Astrocyte (in vitro differentiated cells and primary cell): ENCODE measurements at regions not wholly inside any gene's neighbourhood (a gene's known extent, or its start where the extent isn't known, plus 50 kb on each side); places are given as distances from the start of the nearest gene placed in this dataset.

Experiments
- DNase-seq: peaks from one replicate; pipeline ENCODE4 v3.0.0-alpha.2; 2010; ENCODE audit warnings: low read depth
- FAIRE-seq: peaks from 2 replicates; lab custom pipeline; 2011; peaks lifted over from hg19 to GRCh38; lab: Jason Lieb, UNC
- H2AFZ ChIP-seq: 2 replicates; pipeline ENCODE4 v1.6.0; 2012; ENCODE audit warnings: low read depth, low read length, inconsistent platforms
- H3K27ac ChIP-seq: 2 replicates; pipeline ENCODE4 v1.5.1; 2011; ENCODE audit warnings: low read depth, low read length, inconsistent platforms
- H3K27me3 ChIP-seq: 2 replicates; pipeline ENCODE4 v1.6.0; 2011; ENCODE audit warnings: low read length, inconsistent platforms; ENCODE audit not compliant: insufficient read depth
- H3K36me3 ChIP-seq: 2 replicates; pipeline ENCODE4 v1.5.1; 2011; ENCODE audit warnings: low read length, inconsistent platforms; ENCODE audit not compliant: insufficient read depth
- H3K4me1 ChIP-seq: 2 replicates; pipeline ENCODE4 v1.5.1; 2011; ENCODE audit warnings: low read length, inconsistent platforms; ENCODE audit not compliant: insufficient read depth
- H3K4me2 ChIP-seq: 2 replicates; pipeline ENCODE4 v1.6.0; 2012; ENCODE audit warnings: low read length, inconsistent platforms
- H3K4me3 ChIP-seq: 2 replicates; pipeline ENCODE4 v1.5.1; 2011; ENCODE audit warnings: low read depth, mild to moderate bottlenecking, low read length, inconsistent platforms; ENCODE audit not compliant: insufficient read depth
- H3K79me2 ChIP-seq: 2 replicates; pipeline ENCODE4 v1.6.0; 2012; ENCODE audit warnings: mild to moderate bottlenecking, low read length, inconsistent platforms; ENCODE audit not compliant: insufficient read depth
- H3K9ac ChIP-seq: 2 replicates; pipeline ENCODE4 v1.6.0; 2012; ENCODE audit warnings: mild to moderate bottlenecking, low read length, inconsistent platforms
- H3K9me3 ChIP-seq: 2 replicates; pipeline ENCODE4 v1.5.1; 2012; ENCODE audit warnings: low read depth, mild to moderate bottlenecking, low read length, inconsistent platforms; ENCODE audit not compliant: insufficient read depth
- H4K20me1 ChIP-seq: 2 replicates; pipeline ENCODE4 v1.6.0; 2012; ENCODE audit warnings: low read length, inconsistent platforms; ENCODE audit not compliant: insufficient read depth
- H3K27ac Mint-ChIP-seq: one replicate; pipeline ENCODE4 v1.8.0; 2021; ENCODE audit warnings: mild to moderate bottlenecking, mixed read lengths; ENCODE audit not compliant: unreplicated experiment
- H3K27me3 Mint-ChIP-seq: one replicate; pipeline ENCODE4 v1.8.0; 2021; ENCODE audit warnings: low read depth, mixed read lengths; ENCODE audit not compliant: unreplicated experiment
- H3K36me3 Mint-ChIP-seq: one replicate; pipeline ENCODE4 v1.8.0; 2021; ENCODE audit warnings: low read depth, mixed read lengths; ENCODE audit not compliant: unreplicated experiment
- H3K4me1 Mint-ChIP-seq: one replicate; pipeline ENCODE4 v1.8.0; 2021; ENCODE audit warnings: low read depth, mixed read lengths; ENCODE audit not compliant: unreplicated experiment
- H3K4me3 Mint-ChIP-seq: one replicate; pipeline ENCODE4 v1.8.0; 2021; ENCODE audit warnings: mild to moderate bottlenecking, moderate library complexity, mixed read lengths; ENCODE audit not compliant: unreplicated experiment
- H3K9me3 Mint-ChIP-seq: one replicate; pipeline ENCODE4 v1.8.0; 2021; ENCODE audit warnings: mild to moderate bottlenecking, mixed read lengths; ENCODE audit not compliant: unreplicated experiment
- EZH2 ChIP-seq: IDR thresholded peaks from 2 replicates; pipeline ENCODE4 v1.6.1; 2012; ENCODE audit warnings: mild to moderate bottlenecking, low read length, inconsistent platforms; ENCODE audit not compliant: insufficient read depth
- TF ChIP-seq, protein P1 (sequence below): IDR thresholded peaks from 2 replicates; pipeline ENCODE4 v1.5.1; 2011; ENCODE audit warnings: low read depth, mild to moderate bottlenecking, inconsistent platforms, low read length, moderate library complexity; ENCODE audit not compliant: insufficient read depth

DNA sequence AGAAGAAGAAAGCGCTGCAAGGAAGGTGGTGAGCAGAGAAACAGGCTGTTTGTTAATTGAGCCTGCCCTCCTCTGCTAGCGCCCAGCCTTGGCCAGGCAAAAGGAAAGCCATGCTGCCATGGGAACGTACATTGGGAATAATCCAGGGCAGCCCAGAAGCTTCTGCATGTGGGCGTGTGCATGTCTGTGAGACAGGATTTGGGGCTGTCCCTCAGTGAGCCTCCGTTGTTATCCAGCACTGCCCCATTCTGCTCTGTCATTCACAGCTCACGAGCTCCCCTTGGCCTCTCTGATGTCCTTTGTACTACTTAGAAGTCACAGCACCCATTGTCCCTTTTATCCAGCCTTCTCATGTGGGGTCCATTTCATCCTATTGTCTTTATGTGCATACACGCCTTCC, 239.1 kb upstream of the ROPN1 start:
- peaks cover 6% of the 10 kb centered on the region for H3K4me1 ChIP-seq
- Mint-ChIP-seq H3K4me1 (peaks cover 3% of the 10 kb centered on the region), H3K27ac (no peak overlapping the region), H3K27me3 (peaks cover 17% of the 10 kb centered on the region), H3K4me3 (no peak overlapping the region), H3K9me3 (peaks cover 10% of the 10 kb centered on the region), H3K36me3 (peaks cover 13% of the 10 kb centered on the region)
- H3K4me3 ChIP-seq = no peak overlapping the region
- no peaks in the 10 kb centered on the region for H3K27me3 ChIP-seq
- no peaks in the 10 kb centered on the region for H3K79me2 ChIP-seq
- peaks cover 3% of the 10 kb centered on the region for H3K9me3 ChIP-seq
- DNase-seq (no peak), FAIRE-seq (no peak)
- H3K27ac ChIP-seq = no peak overlapping the region
- TF ChIP-seq, protein P1, sequence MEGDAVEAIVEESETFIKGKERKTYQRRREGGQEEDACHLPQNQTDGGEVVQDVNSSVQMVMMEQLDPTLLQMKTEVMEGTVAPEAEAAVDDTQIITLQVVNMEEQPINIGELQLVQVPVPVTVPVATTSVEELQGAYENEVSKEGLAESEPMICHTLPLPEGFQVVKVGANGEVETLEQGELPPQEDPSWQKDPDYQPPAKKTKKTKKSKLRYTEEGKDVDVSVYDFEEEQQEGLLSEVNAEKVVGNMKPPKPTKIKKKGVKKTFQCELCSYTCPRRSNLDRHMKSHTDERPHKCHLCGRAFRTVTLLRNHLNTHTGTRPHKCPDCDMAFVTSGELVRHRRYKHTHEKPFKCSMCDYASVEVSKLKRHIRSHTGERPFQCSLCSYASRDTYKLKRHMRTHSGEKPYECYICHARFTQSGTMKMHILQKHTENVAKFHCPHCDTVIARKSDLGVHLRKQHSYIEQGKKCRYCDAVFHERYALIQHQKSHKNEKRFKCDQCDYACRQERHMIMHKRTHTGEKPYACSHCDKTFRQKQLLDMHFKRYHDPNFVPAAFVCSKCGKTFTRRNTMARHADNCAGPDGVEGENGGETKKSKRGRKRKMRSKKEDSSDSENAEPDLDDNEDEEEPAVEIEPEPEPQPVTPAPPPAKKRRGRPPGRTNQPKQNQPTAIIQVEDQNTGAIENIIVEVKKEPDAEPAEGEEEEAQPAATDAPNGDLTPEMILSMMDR = no peak
- no peak for TF ChIP-seq EZH2
- no peaks in the 10 kb centered on the region for H3K36me3 ChIP-seq
- H3K4me2 ChIP-seq = no peak overlapping the region
- H4K20me1 ChIP-seq = peaks cover 3% of the 10 kb centered on the region
- no peak overlapping the region for H2AFZ ChIP-seq
- H3K9ac ChIP-seq = no peak overlapping the region

DNA sequence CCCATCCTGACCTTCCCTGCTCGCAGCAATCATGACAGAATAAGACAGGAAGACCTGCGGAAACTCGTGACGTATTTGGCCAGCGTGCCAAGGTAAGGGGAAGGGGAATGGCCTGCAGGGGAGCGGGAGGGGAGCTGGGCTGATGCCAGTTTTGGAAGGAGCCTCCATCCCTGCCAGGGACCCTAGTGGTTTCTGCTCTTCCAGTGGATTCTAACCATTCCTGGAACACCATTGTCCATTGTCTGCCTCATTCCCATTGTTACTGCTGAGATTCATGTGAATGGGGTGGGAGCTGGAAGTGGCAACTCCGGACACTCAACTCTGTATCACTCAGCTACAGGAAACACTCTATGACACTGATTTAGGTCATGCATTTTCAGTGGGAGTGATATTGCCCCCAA, 242.9 kb upstream of the ROPN1 start:
- Histone ChIP-seq H4K20me1 (no peaks in the 10 kb centered on the region), H2AFZ (no peak overlapping the region), H3K4me2 (no peak overlapping the region), H3K27ac (no peak overlapping the region), H3K79me2 (no peaks in the 10 kb centered on the region), H3K9me3 (no peaks in the 10 kb centered on the region), H3K4me3 (no peak overlapping the region), H3K36me3 (no peaks in the 10 kb centered on the region), H3K9ac (no peak overlapping the region), H3K27me3 (no peaks in the 10 kb centered on the region), H3K4me1 (peaks cover under 1% of the 10 kb centered on the region)
- H3K4me1 Mint-ChIP-seq = no peaks in the 10 kb centered on the region
- H3K9me3 Mint-ChIP-seq = no peaks in the 10 kb centered on the region
- peaks cover 17% of the 10 kb centered on the region for H3K27me3 Mint-ChIP-seq
- H3K4me3 Mint-ChIP-seq = no peak overlapping the region
- H3K36me3 Mint-ChIP-seq = peaks cover 17% of the 10 kb centered on the region
- no peak for DNase-seq
- no peak overlapping the region for H3K27ac Mint-ChIP-seq
- TF ChIP-seq EZH2 = no peak
- TF ChIP-seq, protein P1 = no peak
- no peak for FAIRE-seq

GRCh38 chr3:124235446-124235845, 243.5 kb upstream of the ROPN1 start:
- Histone ChIP-seq H3K4me2 (no peak overlapping the region), H2AFZ (no peak overlapping the region), H4K20me1 (no peaks in the 10 kb centered on the region), H3K9me3 (no peaks in the 10 kb centered on the region), H3K4me1 (no peaks in the 10 kb centered on the region), H3K79me2 (no peaks in the 10 kb centered on the region), H3K27me3 (no peaks in the 10 kb centered on the region), H3K27ac (no peak overlapping the region), H3K9ac (no peak overlapping the region), H3K4me3 (no peak overlapping the region), H3K36me3 (no peaks in the 10 kb centered on the region)
- H3K27ac Mint-ChIP-seq = no peak overlapping the region
- no peak for TF ChIP-seq EZH2
- TF ChIP-seq, protein P1 = no peak
- no peaks in the 10 kb centered on the region for H3K9me3 Mint-ChIP-seq
- peaks cover 17% of the 10 kb centered on the region for H3K27me3 Mint-ChIP-seq
- no peaks in the 10 kb centered on the region for H3K4me1 Mint-ChIP-seq
- DNase-seq (no peak), FAIRE-seq (no peak)
- H3K4me3 Mint-ChIP-seq = no peak overlapping the region
- H3K36me3 Mint-ChIP-seq = peaks cover 17% of the 10 kb centered on the region
